H1 (cell line): ENCODE measurements at regions not wholly inside any gene's neighbourhood (a gene's known extent, or its start where the extent isn't known, plus 50 kb on each side); places are given as distances from the start of the nearest gene placed in this dataset.

Experiments
- CTCF ChIA-PET: fragments of 300-600 bp; sonication (Branson Sonifier 250); formaldehyde crosslinking; loops from one replicate; lab custom pipeline; 2021; ENCODE audit not compliant: partially characterized antibody; lab: Charles Lee
- POLR2A ChIA-PET: fragments of 300-600 bp; sonication (Branson Sonifier 250); formaldehyde crosslinking; loops from one replicate; lab custom pipeline; 2021; ENCODE audit warnings: inconsistent platforms; ENCODE audit not compliant: partially characterized antibody; lab: Charles Lee
- DNase-seq, 2 experiments: peaks; one replicate each; pipeline versions ENCODE4 v3.0.0 to v3.0.0-alpha.2; 2010 to 2022; ENCODE audit warnings: low spot score in 2 of 2, low read depth in 1 of 2, mixed read lengths in 1 of 2
- FAIRE-seq: peaks from 2 replicates; lab custom pipeline; 2011; peaks lifted over from hg19 to GRCh38; lab: Jason Lieb, UNC
- H2AFZ ChIP-seq: 2 replicates; pipeline ENCODE4 v1.8.1; 2012; ENCODE audit warnings: low read length, inconsistent platforms
- H2AK5ac ChIP-seq: 2 replicates; pipeline ENCODE4 v1.6.1; 2013; ENCODE audit warnings: low read depth, low read length
- H2BK120ac ChIP-seq: replicated peaks from 2 replicates; pipeline ENCODE3; 2013; ENCODE audit warnings: low read depth, low read length, inconsistent platforms
- H2BK12ac ChIP-seq: 2 replicates; pipeline ENCODE4 v1.6.1; 2013; ENCODE audit warnings: low read depth, low read length
- H2BK15ac ChIP-seq: 2 replicates; pipeline ENCODE4 v1.6.1; 2013; ENCODE audit warnings: low read length
- H2BK20ac ChIP-seq: 2 replicates; pipeline ENCODE4 v1.6.1; 2013; ENCODE audit warnings: low read length
- H2BK5ac ChIP-seq: 2 replicates; pipeline ENCODE4 v1.6.1; 2013; ENCODE audit warnings: low read depth, low read length
- H3K14ac ChIP-seq: 2 replicates; pipeline ENCODE4 v1.6.1; 2013; ENCODE audit warnings: inconsistent platforms; ENCODE audit not compliant: insufficient read length
- H3K18ac ChIP-seq: 2 replicates; pipeline ENCODE4 v1.6.1; 2013; ENCODE audit warnings: low read length; ENCODE audit errors: extremely low read depth
- H3K23ac ChIP-seq: 2 replicates; pipeline ENCODE4 v1.6.1; 2013; ENCODE audit warnings: inconsistent platforms; ENCODE audit not compliant: insufficient read length
- H3K23me2 ChIP-seq: 2 replicates; pipeline ENCODE4 v1.6.1; 2013; ENCODE audit warnings: low read depth, low read length
- H3K27ac ChIP-seq: 2 replicates; pipeline ENCODE4 v1.6.1; 2011; ENCODE audit warnings: low read depth, low read length, inconsistent platforms
- H3K27me3 ChIP-seq, 4 experiments: replicated peaks in 1 of 4; 1 replicate in 1 of 4; 2 replicates in 3 of 4; pipeline versions ENCODE4 v1.6.1 to v1.8.1; 2011 to 2013; ENCODE audit warnings: low read length in 3 of 4, mild to moderate bottlenecking in 3 of 4, inconsistent platforms in 2 of 4, mixed read lengths in 2 of 4, moderate library complexity in 1 of 4; ENCODE audit not compliant: control insufficient read depth in 3 of 4, insufficient read depth in 3 of 4; ENCODE audit errors: extremely low read depth in 1 of 4
- H3K36me3 ChIP-seq, 4 experiments: 2 replicates each; pipeline versions ENCODE4 v1.6.1 to v1.8.1; 2011 to 2013; ENCODE audit warnings: mild to moderate bottlenecking in 4 of 4, low read length in 3 of 4, moderate library complexity in 2 of 4, control low read depth in 1 of 4, inconsistent platforms in 1 of 4; ENCODE audit not compliant: insufficient read depth in 4 of 4, control insufficient read depth in 2 of 4
- H3K4ac ChIP-seq: replicated peaks from 2 replicates; pipeline ENCODE3; 2013; ENCODE audit warnings: low read length, low read depth, mixed read lengths, inconsistent platforms; ENCODE audit not compliant: insufficient read length
- H3K4me1 ChIP-seq, 4 experiments: replicated peaks in 1 of 4; 1 replicate in 1 of 4; 2 replicates in 3 of 4; pipeline versions ENCODE4 v1.6.1 to v1.8.1; 2011 to 2013; ENCODE audit warnings: low read length in 3 of 4, inconsistent platforms in 2 of 4, mixed read lengths in 1 of 4; ENCODE audit not compliant: insufficient read depth in 4 of 4, control insufficient read depth in 3 of 4
- H3K4me2 ChIP-seq, 2 experiments: 2 replicates each; pipeline versions ENCODE4 v1.6.1 to v1.8.1; 2011 to 2013; ENCODE audit warnings: low read depth in 2 of 2, low read length in 2 of 2, control low read depth in 1 of 2, inconsistent platforms in 1 of 2, mild to moderate bottlenecking in 1 of 2; ENCODE audit not compliant: insufficient read depth in 1 of 2
- H3K4me3 ChIP-seq, 4 experiments: fragments of 200-600, 300-600 bp in 1 of 4; sonication (generic), shearing (Covaris generic), sonication (Bioruptor Twin) in 1 of 4; 2 replicates each; pipeline versions ENCODE4 v1.5.1 to v1.8.1; 2011 to 2016; ENCODE audit warnings: low read length in 4 of 4, low read depth in 3 of 4, control low read depth in 2 of 4, inconsistent platforms in 2 of 4, mild to moderate bottlenecking in 2 of 4, mixed read lengths in 1 of 4, moderate library complexity in 1 of 4; ENCODE audit not compliant: insufficient read depth in 2 of 4; ENCODE audit errors: extremely low read depth in 1 of 4
- H3K56ac ChIP-seq: replicated peaks from 2 replicates; pipeline ENCODE3; 2013; ENCODE audit warnings: low read depth, mild to moderate bottlenecking, mixed read lengths, low read length, inconsistent platforms; ENCODE audit not compliant: insufficient read length
- H3K79me1 ChIP-seq: 2 replicates; pipeline ENCODE4 v1.6.1; 2013; ENCODE audit warnings: low read depth, low read length, control low read depth
- H3K79me2 ChIP-seq, 2 experiments: 2 replicates each; pipeline versions ENCODE4 v1.6.1 to v1.8.1; 2012 to 2013; ENCODE audit warnings: low read length in 2 of 2, mild to moderate bottlenecking in 2 of 2, inconsistent platforms in 1 of 2; ENCODE audit not compliant: insufficient read depth in 2 of 2, control insufficient read depth in 1 of 2
- H3K9ac ChIP-seq, 4 experiments: replicated peaks in 1 of 4; 1 replicate in 1 of 4; 2 replicates in 3 of 4; pipeline versions ENCODE4 v1.6.1 to v1.8.1; 2011 to 2013; ENCODE audit warnings: low read depth in 3 of 4, low read length in 3 of 4, control low read depth in 2 of 4, mild to moderate bottlenecking in 2 of 4, moderate library complexity in 2 of 4, inconsistent platforms in 1 of 4; ENCODE audit errors: extremely low read depth in 1 of 4
- H3K9me3 ChIP-seq, 2 experiments: 2 replicates each; pipeline versions ENCODE4 v1.6.1 to v1.8.1; 2012 to 2013; ENCODE audit warnings: mild to moderate bottlenecking in 2 of 2, moderate library complexity in 2 of 2, control low read depth in 1 of 2, inconsistent platforms in 1 of 2, low read depth in 1 of 2, low read length in 1 of 2, mixed read lengths in 1 of 2; ENCODE audit not compliant: insufficient read depth in 2 of 2
- H4K20me1 ChIP-seq, 2 experiments: replicated peaks in 1 of 2; 2 replicates each; pipeline versions ENCODE3 to v1.8.1; 2011 to 2013; ENCODE audit warnings: inconsistent platforms in 2 of 2, low read length in 2 of 2, mild to moderate bottlenecking in 1 of 2; ENCODE audit not compliant: insufficient read depth in 2 of 2, control insufficient read depth in 1 of 2
- H4K5ac ChIP-seq: 2 replicates; pipeline ENCODE4 v1.6.1; 2013; ENCODE audit warnings: low read length, low read depth, mixed read lengths, inconsistent platforms; ENCODE audit not compliant: insufficient read length
- H4K8ac ChIP-seq: 2 replicates; pipeline ENCODE4 v1.8.0; 2013; ENCODE audit warnings: mild to moderate bottlenecking, moderate library complexity, low read length, inconsistent platforms; ENCODE audit not compliant: insufficient read depth; ENCODE audit errors: extremely low read depth
- H4K91ac ChIP-seq: replicated peaks from 2 replicates; pipeline ENCODE3; 2013; ENCODE audit warnings: low read length, mixed read lengths, inconsistent platforms; ENCODE audit not compliant: insufficient read length
- CREB1 ChIP-seq: IDR thresholded peaks from 2 replicates; pipeline ENCODE4 v1.6.1; 2012; ENCODE audit warnings: inconsistent platforms
- EP300 ChIP-seq, 2 experiments: IDR thresholded peaks; 1 replicate in 1 of 2; 2 replicates in 1 of 2; pipeline ENCODE4 v1.6.1; 2011 to 2012; ENCODE audit warnings: low read depth in 2 of 2, low read length in 2 of 2, mild to moderate bottlenecking in 2 of 2, borderline replicate concordance in 1 of 2, inconsistent platforms in 1 of 2, moderate library complexity in 1 of 2
- JUN ChIP-seq: IDR thresholded peaks from 2 replicates; pipeline ENCODE4 v1.6.1; 2011; ENCODE audit warnings: low read depth, mild to moderate bottlenecking, improper control_type of control experiment, low read length
- RBBP5 ChIP-seq: IDR thresholded peaks from 2 replicates; pipeline ENCODE4 v1.7.1; 2012; ENCODE audit warnings: low read depth, mild to moderate bottlenecking, inconsistent platforms, low read length, moderate library complexity, borderline replicate concordance
- RFX5 ChIP-seq: IDR thresholded peaks from 2 replicates; pipeline ENCODE4 v1.6.1; 2011; ENCODE audit warnings: low read depth, low read length, improper control_type of control experiment, borderline replicate concordance
- SIRT6 ChIP-seq: IDR thresholded peaks from one replicate; pipeline ENCODE4 v1.7.1; 2012; ENCODE audit warnings: low read length, inconsistent platforms
- SIX5 ChIP-seq: IDR thresholded peaks from 2 replicates; pipeline ENCODE4 v1.6.1; 2011; ENCODE audit warnings: mild to moderate bottlenecking, low read depth, low read length
- TBP ChIP-seq: IDR thresholded peaks from 2 replicates; pipeline ENCODE4 v1.6.1; 2011; ENCODE audit warnings: low read depth, low read length, improper control_type of control experiment
- ZNF274 ChIP-seq: IDR thresholded peaks from 2 replicates; pipeline ENCODE4 v1.7.0; 2012; ENCODE audit warnings: low read length, borderline replicate concordance; ENCODE audit errors: extremely low read depth
- WGBS, 2 experiments: shearing (Covaris generic) in 1 of 2; methylation state at CpG; one replicate each; pipeline versions ENCODE4 v1.1.6 to v1.1.7; 2013 to 2015; ENCODE audit warnings: low lambda C conversion rate in 2 of 2, mixed read lengths in 2 of 2, inconsistent platforms in 1 of 2, low coverage in 1 of 2, missing lambda C conversion rate in 1 of 2; ENCODE audit not compliant: insufficient replicate concordance in 2 of 2, insufficient coverage in 1 of 2, insufficient read length in 1 of 2; ENCODE audit errors: extremely low coverage in 1 of 2, missing lambda C conversion rate in 1 of 2; 5-methylcytosine and 5-hydroxymethylcytosine counted together

GRCh38 chr2:198280145-198280544 is 475.8 kb downstream of the PLCL1 start:
- no peak overlapping the region for H3K27ac ChIP-seq

More at GRCh38 chr2:198280145-198280544, 475.8 kb downstream of the PLCL1 start:
- H3K18ac ChIP-seq, result no peak overlapping the region
- ChIA-PET POLR2A (no interaction called here), CTCF (interaction anchor here (0.7 to 1.7 kb wide), 3 partner anchors 11 to 75 kb away, joined by 3 read pairs; no protein-coding TSS in a partner anchor)
- no peak overlapping the region for H3K9ac ChIP-seq
- H3K4me2 ChIP-seq, result no peak overlapping the region
- H4K5ac ChIP-seq, result no peak overlapping the region
- no peak overlapping the region for H2BK15ac ChIP-seq
- H3K23me2 ChIP-seq, result no peaks in the 10 kb centered on the region; the same call in 1 of the 2 replicates
- H3K79me2 ChIP-seq, result no peaks in the 10 kb centered on the region
- H2BK20ac ChIP-seq, result no peak overlapping the region
- peak overlapping the region; percentile 32; the same call in 1 of the 2 replicates for H2AFZ ChIP-seq
- DNase-seq (no peak), FAIRE-seq (no peak)
- H3K23ac ChIP-seq, result no peak overlapping the region
- no peak overlapping the region for H3K4ac ChIP-seq
- no peaks in the 10 kb centered on the region for H3K79me1 ChIP-seq
- H4K20me1 ChIP-seq, result no peaks in the 10 kb centered on the region
- H3K9me3 ChIP-seq, result no peaks in the 10 kb centered on the region
- H2BK12ac ChIP-seq, result no peak overlapping the region
- H2BK5ac ChIP-seq, result no peak overlapping the region
- no peak overlapping the region for H3K56ac ChIP-seq
- H3K27me3 ChIP-seq, result peaks cover 0 to 1% (median 0%) of the 10 kb centered on the region in 4 experiments; a peak in 1 of 7 replicates
- no peak overlapping the region for H3K14ac ChIP-seq
- 94% methylated on average over 2 of the region's 2 CpGs; no CpG with 5 or more reads in 1 of the 2 experiments for WGBS, 2 experiments
- no peak overlapping the region for H4K91ac ChIP-seq
- no peaks in the 10 kb centered on the region for H3K36me3 ChIP-seq
- H2AK5ac ChIP-seq, result no peak overlapping the region
- H2BK120ac ChIP-seq, result no peak overlapping the region
- no peaks in the 10 kb centered on the region for H3K4me1 ChIP-seq
- no peak overlapping the region for H3K4me3 ChIP-seq
- no peak overlapping the region for H4K8ac ChIP-seq
- no peak for TF ChIP-seq ZNF274
- TF ChIP-seq CREB1, result no peak
- no peak for TF ChIP-seq RFX5
- TF ChIP-seq SIX5, result no peak
- TF ChIP-seq RBBP5, result no peak
- TF ChIP-seq JUN, result no peak
- TF ChIP-seq SIRT6, result no peak
- no peak for TF ChIP-seq EP300 (IDR thresholded peaks at IDR 0.05; ENCODE audit: borderline replicate concordance in 1 of 2, low read depth in 2 of 2, low read length in 2 of 2)
- TF ChIP-seq TBP, result no peak
